Activated naive CD8-positive, alpha-beta T cell treated with anti-CD3 and anti-CD28 coated beads for 36 hours (primary cell): ENCODE measurements at regions not wholly inside any gene's neighbourhood (a gene's known extent, or its start where the extent isn't known, plus 50 kb on each side); places are given as distances from the start of the nearest gene placed in this dataset.

ENCODE experiments used
- DNase-seq: peaks from one replicate; pipeline ENCODE4 v3.0.0; 2021
- H3K27ac Mint-ChIP-seq: one replicate; pipeline ENCODE4 v1.8.0; 2022; ENCODE audit warnings: mild to moderate bottlenecking, moderate library complexity, mixed read lengths
- H3K27me3 Mint-ChIP-seq: one replicate; pipeline ENCODE4 v1.8.0; 2022; ENCODE audit warnings: mild to moderate bottlenecking, mixed read lengths
- H3K36me3 Mint-ChIP-seq: one replicate; pipeline ENCODE4 v1.8.0; 2021; ENCODE audit warnings: mild to moderate bottlenecking, mixed read lengths
- H3K4me1 Mint-ChIP-seq: one replicate; pipeline ENCODE4 v1.8.0; 2021; ENCODE audit warnings: mixed read lengths
- H3K4me3 Mint-ChIP-seq: one replicate; pipeline ENCODE4 v1.8.0; 2022; ENCODE audit warnings: mild to moderate bottlenecking, moderate library complexity, mixed read lengths
- H3K9me3 Mint-ChIP-seq: one replicate; pipeline ENCODE4 v1.8.0; 2022; ENCODE audit warnings: mixed read lengths

DNA sequence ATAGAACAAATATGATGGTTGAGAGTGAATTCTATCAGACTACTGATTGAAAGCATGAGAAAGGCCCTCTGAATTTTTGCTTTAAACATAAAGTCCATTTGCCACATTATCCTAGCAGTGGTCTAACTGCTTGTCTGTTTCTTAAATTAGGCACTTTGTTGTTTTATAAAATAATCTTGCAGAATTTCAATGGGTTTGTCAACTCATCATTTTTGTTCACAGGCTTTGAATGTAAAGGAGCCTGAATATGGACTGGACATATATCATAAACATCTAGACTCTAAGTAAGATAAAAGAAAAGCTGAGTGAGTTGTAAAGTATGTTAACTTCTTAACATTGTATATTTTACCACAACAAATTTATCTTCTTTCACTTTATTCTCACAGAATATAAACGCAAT is 845.9 kb downstream of the SUCLG1 start:
- H3K4me1 Mint-ChIP-seq = no peaks in the 10 kb centered on the region
- no peaks in the 10 kb centered on the region for H3K36me3 Mint-ChIP-seq
- H3K4me3 Mint-ChIP-seq = no peak overlapping the region
- H3K27ac Mint-ChIP-seq = no peak overlapping the region
- peaks cover 9% of the 10 kb centered on the region for H3K9me3 Mint-ChIP-seq
- no peak for DNase-seq
- no peaks in the 10 kb centered on the region for H3K27me3 Mint-ChIP-seq

DNA sequence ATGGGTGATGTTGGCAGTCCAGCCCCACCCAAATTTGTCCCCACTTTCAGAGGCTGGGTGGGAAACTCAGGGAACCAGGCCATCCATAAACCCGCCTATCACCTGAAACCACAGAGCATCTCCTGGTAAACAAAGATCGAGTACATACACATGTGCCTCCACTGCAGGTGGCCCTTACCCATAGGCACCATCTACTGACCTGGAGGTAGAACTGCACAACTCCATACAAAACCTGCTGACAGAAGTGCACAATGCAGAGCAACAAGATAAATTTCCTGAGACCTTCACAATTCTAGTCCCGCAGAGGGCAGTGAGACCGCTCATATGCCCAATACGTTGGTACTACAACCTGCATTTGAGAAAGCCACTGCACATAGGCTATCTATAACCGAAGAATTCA is 856.3 kb downstream of the SUCLG1 start:
- Mint-ChIP-seq H3K9me3 (peaks cover 8% of the 10 kb centered on the region), H3K4me1 (no peaks in the 10 kb centered on the region), H3K27me3 (no peaks in the 10 kb centered on the region), H3K36me3 (no peaks in the 10 kb centered on the region), H3K27ac (no peak overlapping the region), H3K4me3 (no peak overlapping the region)
- no peak for DNase-seq

DNA sequence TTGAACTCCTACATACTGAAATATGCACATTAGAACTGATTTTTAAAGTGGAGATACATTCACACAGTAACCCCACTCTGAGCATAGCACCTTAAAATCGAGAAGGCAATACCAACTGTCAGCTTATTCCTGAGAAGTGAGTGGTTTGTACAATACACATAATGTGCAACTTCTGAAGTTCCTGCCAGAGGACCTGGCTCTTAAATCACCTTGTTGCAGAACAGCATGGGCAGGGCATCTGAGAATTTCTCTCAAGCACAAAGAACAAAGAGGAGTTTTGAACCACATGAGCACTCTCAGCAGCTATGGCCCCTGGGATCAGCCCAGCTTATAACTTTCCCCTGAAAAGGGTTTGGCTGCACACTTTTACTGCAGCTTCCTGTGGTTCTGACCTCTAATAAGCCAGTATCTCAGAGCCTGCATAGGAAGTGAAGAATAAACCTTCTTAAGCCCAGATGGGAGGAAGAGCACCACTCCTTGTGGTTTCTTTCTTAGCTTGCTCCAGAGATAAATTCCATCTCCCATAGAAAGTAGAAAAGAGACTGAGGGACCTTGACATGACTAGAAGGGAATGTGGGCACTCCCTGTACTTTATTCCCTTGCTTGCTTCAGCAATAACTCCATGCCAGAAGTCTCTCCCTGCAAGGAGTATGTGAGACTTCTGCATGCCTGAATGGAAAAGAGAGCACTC is 862.3 kb downstream of the SUCLG1 start:
- Mint-ChIP-seq H3K4me1 (no peaks in the 10 kb centered on the region), H3K27me3 (no peaks in the 10 kb centered on the region), H3K4me3 (no peak overlapping the region), H3K36me3 (no peaks in the 10 kb centered on the region), H3K27ac (no peak overlapping the region), H3K9me3 (peaks cover 6% of the 10 kb centered on the region)
- no peak for DNase-seq

DNA sequence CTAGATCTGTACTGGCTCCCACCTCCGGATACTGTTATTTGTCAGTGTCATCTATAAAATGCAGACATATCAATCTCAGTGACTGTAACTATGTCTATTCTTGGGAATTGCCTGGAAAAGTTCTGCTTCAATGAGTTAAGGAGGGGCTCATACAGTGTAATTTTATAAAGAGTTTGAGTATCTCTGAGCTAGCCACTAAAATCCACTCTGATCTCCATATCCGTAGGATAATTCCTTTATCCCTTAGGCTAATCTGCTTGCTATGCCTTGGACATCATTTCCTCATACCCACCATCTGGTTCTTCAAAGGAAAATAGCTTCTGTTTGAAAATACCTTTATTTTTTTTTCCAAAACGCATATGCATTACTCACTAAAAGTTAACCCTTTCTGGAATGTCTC is 863.2 kb downstream of the SUCLG1 start:
- Mint-ChIP-seq H3K9me3 (peaks cover 6% of the 10 kb centered on the region), H3K27ac (no peak overlapping the region), H3K27me3 (no peaks in the 10 kb centered on the region), H3K4me3 (no peak overlapping the region), H3K4me1 (no peaks in the 10 kb centered on the region), H3K36me3 (no peaks in the 10 kb centered on the region)
- no peak for DNase-seq

DNA sequence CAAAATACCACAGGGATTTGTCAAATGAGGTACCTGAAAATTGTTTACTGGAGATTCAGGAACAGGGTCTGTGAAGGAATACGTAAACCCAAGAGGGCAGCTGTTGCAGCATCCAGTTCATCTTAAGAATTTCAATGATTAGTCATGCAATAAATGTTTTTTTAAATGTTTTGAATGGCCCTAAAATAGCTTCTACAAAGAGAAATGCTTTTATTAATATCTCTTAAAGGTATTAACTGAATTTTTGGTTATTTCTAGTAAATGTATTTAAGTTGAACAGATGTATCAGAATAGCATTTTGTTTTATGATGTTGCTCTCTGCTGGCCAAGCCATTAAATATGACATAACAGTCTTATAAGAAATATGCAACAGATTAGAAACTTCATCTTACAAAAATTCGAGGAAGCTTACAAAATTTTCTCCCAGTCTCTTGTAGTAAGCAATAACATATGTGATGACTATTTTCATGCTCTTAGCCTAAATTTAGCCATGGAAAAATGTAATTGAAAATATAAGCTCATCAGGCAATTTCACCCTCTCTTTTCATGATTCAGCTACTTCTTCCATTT is 863.9 kb downstream of the SUCLG1 start:
- H3K9me3 Mint-ChIP-seq = peaks cover 5% of the 10 kb centered on the region
- no peaks in the 10 kb centered on the region for H3K36me3 Mint-ChIP-seq
- no peak for DNase-seq
- no peaks in the 10 kb centered on the region for H3K27me3 Mint-ChIP-seq
- H3K27ac Mint-ChIP-seq = no peak overlapping the region
- no peaks in the 10 kb centered on the region for H3K4me1 Mint-ChIP-seq
- no peak overlapping the region for H3K4me3 Mint-ChIP-seq

DNA sequence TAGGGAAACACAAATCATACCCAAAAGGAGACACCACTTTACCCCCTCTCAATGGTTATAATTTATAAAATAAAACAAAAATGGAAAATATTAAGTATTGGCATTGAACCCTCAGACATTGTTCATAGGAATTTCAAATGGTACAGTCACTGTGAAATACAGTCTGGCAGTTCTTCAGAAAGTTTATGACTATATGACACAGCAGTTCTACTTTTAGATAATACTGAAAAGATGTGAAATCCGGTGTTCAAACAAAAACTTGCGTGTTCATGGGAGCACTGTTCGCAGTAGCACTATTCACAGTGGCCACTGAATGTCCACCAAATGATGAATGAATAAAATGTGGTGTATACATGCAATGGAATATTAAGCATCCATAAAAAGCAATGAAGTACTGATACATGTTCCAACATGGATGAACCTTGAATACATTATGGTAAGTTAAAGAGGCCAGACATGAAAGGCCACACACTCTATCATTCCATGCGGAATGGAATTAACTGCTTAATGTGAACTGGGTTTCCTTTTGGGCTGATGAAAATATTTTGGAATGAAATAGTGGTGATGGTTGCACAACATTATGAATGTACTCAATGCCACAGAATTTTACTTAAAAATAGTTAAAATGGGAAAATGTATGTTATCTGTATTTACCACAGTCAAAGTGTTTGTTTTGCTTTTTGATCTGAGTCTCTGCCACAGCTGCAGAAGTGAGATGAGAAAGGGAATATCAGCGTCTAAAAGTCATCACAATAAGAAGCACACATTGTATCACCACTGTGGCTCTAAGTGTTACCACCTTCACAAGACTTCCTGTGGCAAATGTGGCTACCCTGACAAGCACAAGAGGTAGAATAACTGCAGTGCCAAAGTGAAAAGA is 864.6 kb downstream of the SUCLG1 start:
- DNase-seq = no peak
- Mint-ChIP-seq H3K4me1 (no peaks in the 10 kb centered on the region), H3K9me3 (peaks cover 3% of the 10 kb centered on the region), H3K4me3 (no peak overlapping the region), H3K27me3 (no peaks in the 10 kb centered on the region), H3K36me3 (no peaks in the 10 kb centered on the region), H3K27ac (no peak overlapping the region)

DNA sequence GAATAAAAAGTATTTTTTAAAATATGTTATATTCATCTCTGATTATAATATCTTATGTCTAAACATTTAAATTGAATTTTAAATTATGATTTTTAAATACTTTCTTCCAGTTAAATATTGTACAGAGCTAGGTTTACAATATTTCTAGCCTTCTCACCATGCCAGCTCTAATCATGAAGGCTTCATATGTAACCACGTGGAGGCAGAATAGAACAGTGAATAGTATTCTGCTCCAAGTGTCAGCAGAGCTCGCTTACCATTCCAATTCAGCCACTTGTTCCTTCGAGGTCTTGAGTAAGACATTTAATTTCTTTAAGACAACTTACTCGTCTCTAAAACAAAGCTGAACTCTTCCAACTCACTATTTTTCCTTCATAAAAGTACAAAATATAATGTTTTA is 871.8 kb downstream of the SUCLG1 start:
- no peaks in the 10 kb centered on the region for H3K27me3 Mint-ChIP-seq
- H3K36me3 Mint-ChIP-seq = no peaks in the 10 kb centered on the region
- no peaks in the 10 kb centered on the region for H3K4me1 Mint-ChIP-seq
- H3K9me3 Mint-ChIP-seq = peaks cover 5% of the 10 kb centered on the region
- no peak overlapping the region for H3K4me3 Mint-ChIP-seq
- no peak for DNase-seq
- H3K27ac Mint-ChIP-seq = no peak overlapping the region

DNA sequence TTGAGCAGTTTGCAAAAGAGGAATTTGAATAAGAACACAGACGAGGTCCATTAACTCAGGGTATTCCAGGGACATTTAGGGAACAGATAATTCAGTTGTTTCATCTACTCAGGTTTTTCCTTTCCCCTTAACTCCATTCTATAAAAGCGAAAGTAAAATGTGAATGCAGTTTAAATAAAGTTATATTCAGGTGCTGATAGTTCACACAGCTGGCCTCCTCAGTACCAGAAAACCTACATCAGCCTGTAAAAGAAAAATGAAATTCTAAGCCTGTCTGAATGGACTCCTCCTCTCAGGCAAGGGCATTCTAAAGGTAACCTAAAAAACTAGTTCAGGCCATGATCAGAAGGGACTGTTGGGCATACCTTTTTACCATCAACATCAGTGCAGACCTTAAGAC is 873.8 kb downstream of the SUCLG1 start:
- no peak for DNase-seq
- Mint-ChIP-seq H3K27ac (no peak overlapping the region), H3K9me3 (peaks cover 5% of the 10 kb centered on the region), H3K27me3 (no peaks in the 10 kb centered on the region), H3K4me1 (no peaks in the 10 kb centered on the region), H3K36me3 (no peaks in the 10 kb centered on the region), H3K4me3 (no peak overlapping the region)

DNA sequence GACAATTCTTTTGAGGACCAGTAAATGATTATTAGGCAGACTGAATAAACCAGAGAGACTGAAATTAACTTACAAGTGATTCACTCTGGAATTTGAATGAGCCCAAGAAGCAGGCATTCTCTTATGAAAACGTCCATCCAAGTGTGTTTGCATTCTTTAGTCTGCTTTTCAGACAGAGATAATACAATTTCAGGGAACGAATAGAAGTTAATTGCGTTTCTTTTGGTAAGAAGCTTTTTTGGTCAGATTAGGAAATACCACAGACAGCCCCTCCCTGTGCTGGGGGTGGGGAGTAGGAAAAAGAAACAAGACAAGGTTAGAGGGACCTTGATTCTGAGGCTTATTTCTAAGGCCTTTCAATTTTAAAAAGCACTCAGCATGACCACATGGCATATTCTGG is 874.4 kb downstream of the SUCLG1 start:
- H3K4me1 Mint-ChIP-seq = no peaks in the 10 kb centered on the region
- no peak overlapping the region for H3K27ac Mint-ChIP-seq
- H3K9me3 Mint-ChIP-seq = peaks cover 4% of the 10 kb centered on the region
- no peaks in the 10 kb centered on the region for H3K36me3 Mint-ChIP-seq
- no peak overlapping the region for H3K4me3 Mint-ChIP-seq
- no peak for DNase-seq
- no peaks in the 10 kb centered on the region for H3K27me3 Mint-ChIP-seq

DNA sequence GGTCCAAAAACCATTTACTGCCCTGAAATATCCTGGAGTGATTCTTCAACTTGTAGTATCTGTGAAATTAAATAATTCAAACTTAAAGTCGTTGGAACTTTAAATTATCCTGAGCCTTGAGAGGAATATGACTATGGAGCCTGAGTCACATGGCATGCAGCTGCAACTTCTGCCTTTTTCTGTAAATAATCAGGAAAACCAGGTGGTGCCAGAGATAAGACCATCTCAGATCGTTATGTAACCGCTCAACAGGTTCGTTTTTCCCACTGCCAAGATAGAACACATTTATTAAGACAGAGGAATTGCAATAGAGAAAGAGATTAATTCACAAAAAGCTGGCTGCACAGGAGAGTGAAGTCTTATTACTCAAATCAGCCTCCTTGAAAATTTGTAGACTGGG is 876.5 kb downstream of the SUCLG1 start:
- H3K4me1 Mint-ChIP-seq = no peaks in the 10 kb centered on the region
- DNase-seq = no peak
- H3K27me3 Mint-ChIP-seq = no peaks in the 10 kb centered on the region
- H3K36me3 Mint-ChIP-seq = no peaks in the 10 kb centered on the region
- no peak overlapping the region for H3K27ac Mint-ChIP-seq
- no peak overlapping the region for H3K4me3 Mint-ChIP-seq
- H3K9me3 Mint-ChIP-seq = no peaks in the 10 kb centered on the region

DNA sequence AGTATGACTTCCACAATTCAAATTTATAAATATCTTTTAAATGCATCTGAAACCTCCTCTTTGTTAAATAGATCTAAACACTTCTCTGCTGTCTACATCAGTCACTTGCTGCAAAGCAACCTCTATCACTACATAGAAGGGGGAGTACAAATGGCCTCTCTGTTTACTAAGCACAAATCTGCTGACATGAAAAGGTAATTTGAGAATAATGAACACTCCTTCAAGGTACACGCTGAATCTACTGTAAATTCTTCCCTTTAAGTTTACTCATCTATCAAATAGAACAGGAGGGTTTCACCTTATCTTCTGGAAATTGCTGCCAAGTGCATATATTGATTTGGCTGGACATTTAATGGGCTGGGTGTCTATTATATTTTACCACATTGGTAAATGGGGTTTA is 879.6 kb downstream of the SUCLG1 start:
- Mint-ChIP-seq H3K4me1 (no peaks in the 10 kb centered on the region), H3K9me3 (no peaks in the 10 kb centered on the region), H3K4me3 (no peak overlapping the region), H3K27ac (no peak overlapping the region), H3K36me3 (no peaks in the 10 kb centered on the region), H3K27me3 (no peaks in the 10 kb centered on the region)
- no peak for DNase-seq

DNA sequence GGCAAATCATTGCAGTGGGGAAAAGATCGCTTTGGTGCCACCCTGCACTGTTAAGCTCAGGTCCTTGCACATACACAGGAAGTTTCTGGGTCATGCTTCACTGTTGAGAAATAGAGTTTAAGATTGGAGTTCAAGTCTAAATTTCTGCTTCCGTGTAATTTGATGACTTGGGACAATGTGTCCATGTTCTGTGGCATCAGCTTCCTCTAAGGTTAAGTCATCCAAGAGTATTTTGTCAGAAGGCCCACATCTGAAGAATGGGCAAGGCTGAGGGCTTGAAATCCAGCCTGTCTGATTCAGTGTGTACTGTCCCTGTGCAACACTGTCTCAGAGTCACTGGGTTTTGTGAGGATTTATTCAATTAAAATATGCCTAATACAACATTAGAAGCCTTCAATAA is 880.7 kb downstream of the SUCLG1 start:
- DNase-seq = no peak
- no peaks in the 10 kb centered on the region for H3K27me3 Mint-ChIP-seq
- no peak overlapping the region for H3K4me3 Mint-ChIP-seq
- H3K27ac Mint-ChIP-seq = no peak overlapping the region
- no peaks in the 10 kb centered on the region for H3K4me1 Mint-ChIP-seq
- H3K9me3 Mint-ChIP-seq = no peaks in the 10 kb centered on the region
- H3K36me3 Mint-ChIP-seq = no peaks in the 10 kb centered on the region

DNA sequence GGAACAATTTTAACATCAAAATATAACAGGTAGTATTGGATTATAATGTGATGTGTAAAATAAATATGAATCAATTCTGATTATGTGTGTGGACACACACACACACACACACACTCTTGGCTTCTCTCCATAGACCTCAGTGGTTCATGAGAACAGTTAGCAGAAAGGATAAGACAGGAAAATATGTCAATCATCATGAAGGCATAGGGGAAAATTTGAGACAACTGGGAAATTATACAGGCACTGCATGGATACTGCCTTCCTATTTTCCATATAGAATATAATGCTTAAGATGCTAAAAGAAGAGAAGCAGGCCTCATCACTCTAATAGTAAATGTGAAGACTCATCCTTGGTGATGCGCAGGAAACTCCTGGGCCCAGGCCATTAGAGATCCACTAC is 884.5 kb downstream of the SUCLG1 start:
- Mint-ChIP-seq H3K27me3 (no peaks in the 10 kb centered on the region), H3K4me3 (no peak overlapping the region), H3K27ac (no peak overlapping the region), H3K36me3 (no peaks in the 10 kb centered on the region), H3K4me1 (no peaks in the 10 kb centered on the region), H3K9me3 (no peaks in the 10 kb centered on the region)
- no peak for DNase-seq

DNA sequence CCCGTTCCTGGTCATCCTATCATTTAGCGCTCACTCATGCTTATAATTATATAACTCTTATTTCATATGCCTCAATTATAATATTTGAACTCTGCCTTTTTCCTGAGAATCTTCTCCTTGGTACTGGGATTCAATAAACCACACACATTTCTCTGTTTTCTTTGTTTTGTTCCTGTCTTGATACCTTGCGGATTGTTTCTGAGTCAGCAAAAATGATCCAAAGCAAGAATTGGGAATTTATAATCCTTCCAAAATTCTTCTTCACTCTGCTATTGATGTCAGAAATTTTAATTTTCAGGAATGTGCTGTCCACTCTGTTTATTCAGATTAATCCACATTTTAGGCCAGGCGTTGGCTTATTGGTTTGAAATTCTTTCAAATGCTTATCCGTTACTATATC is 886.0 kb downstream of the SUCLG1 start:
- Mint-ChIP-seq H3K27me3 (no peaks in the 10 kb centered on the region), H3K4me1 (no peaks in the 10 kb centered on the region), H3K36me3 (no peaks in the 10 kb centered on the region), H3K9me3 (no peaks in the 10 kb centered on the region), H3K27ac (no peak overlapping the region), H3K4me3 (no peak overlapping the region)
- no peak for DNase-seq

DNA sequence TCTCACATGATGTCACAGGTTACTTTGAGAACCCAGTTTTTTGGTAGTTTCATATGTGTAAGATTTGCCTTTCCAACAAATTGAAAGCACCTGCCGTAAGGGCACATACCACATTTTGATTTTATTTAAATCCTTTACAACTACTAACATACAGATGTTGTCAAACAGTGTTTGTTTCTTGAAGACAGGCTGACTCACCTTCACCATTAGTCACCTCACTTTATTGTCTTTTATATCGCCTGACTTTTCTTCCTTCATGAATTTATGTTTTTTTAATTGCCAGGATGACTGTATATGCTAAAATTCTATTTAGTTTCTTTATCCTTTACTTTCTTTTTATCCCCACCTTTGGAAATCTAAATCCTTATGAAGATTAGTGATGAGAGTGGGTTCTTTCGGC is 886.7 kb downstream of the SUCLG1 start:
- H3K4me1 Mint-ChIP-seq = no peaks in the 10 kb centered on the region
- no peak overlapping the region for H3K27ac Mint-ChIP-seq
- H3K9me3 Mint-ChIP-seq = no peaks in the 10 kb centered on the region
- H3K36me3 Mint-ChIP-seq = no peaks in the 10 kb centered on the region
- no peaks in the 10 kb centered on the region for H3K27me3 Mint-ChIP-seq
- no peak overlapping the region for H3K4me3 Mint-ChIP-seq
- DNase-seq = no peak

DNA sequence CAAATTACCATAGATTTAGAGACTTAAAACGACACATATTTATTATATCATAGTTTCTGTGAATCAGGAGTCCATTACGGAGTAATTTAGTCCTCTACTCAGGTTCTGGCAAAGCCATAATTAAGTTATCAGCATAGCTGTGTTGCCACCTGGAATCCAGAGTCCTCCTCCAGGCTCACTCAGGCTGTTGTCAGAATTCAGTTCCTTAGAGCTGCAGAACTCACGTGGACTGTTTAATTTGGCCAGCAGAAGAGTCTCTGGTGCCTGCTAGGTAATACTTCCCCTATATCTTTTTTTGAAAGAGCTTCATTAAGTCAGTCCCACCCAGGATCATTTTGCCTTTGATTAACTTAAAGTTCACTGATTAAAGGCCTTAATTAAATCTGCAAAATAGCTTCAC is 891.5 kb downstream of the SUCLG1 start:
- no peak for DNase-seq
- H3K27ac Mint-ChIP-seq = no peak overlapping the region
- H3K27me3 Mint-ChIP-seq = no peaks in the 10 kb centered on the region
- H3K4me3 Mint-ChIP-seq = no peak overlapping the region
- no peaks in the 10 kb centered on the region for H3K9me3 Mint-ChIP-seq
- H3K4me1 Mint-ChIP-seq = no peaks in the 10 kb centered on the region
- H3K36me3 Mint-ChIP-seq = no peaks in the 10 kb centered on the region
